Parathyroid adenoma (tissue), 2 donors: ENCODE measurements at regions not wholly inside any gene's neighbourhood (a gene's known extent, or its start where the extent isn't known, plus 50 kb on each side); places are given as distances from the start of the nearest gene placed in this dataset.

Source experiments
- H2AFZ ChIP-seq: fragments of 300-600 bp; sonication (generic); one replicate; pipeline ENCODE4 v1.7.0; 2017; ENCODE audit warnings: antibody characterized with exemption, mild to moderate bottlenecking
- H3K27ac ChIP-seq: fragments of 300-600 bp; sonication (generic); one replicate; pipeline ENCODE4 v1.7.0; 2017
- H3K27me3 ChIP-seq: fragments of 300-600 bp; sonication (generic); one replicate; pipeline ENCODE4 v1.7.0; 2017; ENCODE audit warnings: low read length; ENCODE audit not compliant: control insufficient read depth, insufficient read depth
- H3K36me3 ChIP-seq: fragments of 300-600 bp; sonication (generic); one replicate; pipeline ENCODE4 v1.7.0; 2017; ENCODE audit warnings: low read length; ENCODE audit not compliant: control insufficient read depth, insufficient read depth
- H3K4me1 ChIP-seq: fragments of 300-600 bp; sonication (generic); one replicate; pipeline ENCODE4 v1.7.0; 2017; ENCODE audit warnings: control low read depth
- H3K4me2 ChIP-seq: fragments of 300-600 bp; sonication (generic); one replicate; pipeline ENCODE4 v1.7.0; 2017; ENCODE audit warnings: low read length
- H3K4me3 ChIP-seq: fragments of 300-600 bp; sonication (generic); one replicate; pipeline ENCODE4 v1.7.0; 2017; ENCODE audit warnings: low read depth, low read length
- H3K79me2 ChIP-seq: fragments of 300-600 bp; sonication (generic); one replicate; pipeline ENCODE4 v1.7.0; 2017; ENCODE audit warnings: control low read depth
- H3K9ac ChIP-seq: fragments of 300-600 bp; sonication (generic); one replicate; pipeline ENCODE4 v1.7.0; 2017; ENCODE audit warnings: mild to moderate bottlenecking
- H3K9me3 ChIP-seq: fragments of 300-600 bp; sonication (generic); one replicate; pipeline ENCODE4 v1.7.0; 2017; ENCODE audit warnings: low read length; ENCODE audit not compliant: control insufficient read depth
- TF ChIP-seq, protein P1 (sequence below): fragments of 300-600 bp; sonication (generic); IDR thresholded peaks from one replicate; pipeline ENCODE4 v1.7.0; 2017; ENCODE audit warnings: antibody characterized with exemption, mild to moderate bottlenecking
- donor health status: primary hyperparathyroidism.

DNA sequence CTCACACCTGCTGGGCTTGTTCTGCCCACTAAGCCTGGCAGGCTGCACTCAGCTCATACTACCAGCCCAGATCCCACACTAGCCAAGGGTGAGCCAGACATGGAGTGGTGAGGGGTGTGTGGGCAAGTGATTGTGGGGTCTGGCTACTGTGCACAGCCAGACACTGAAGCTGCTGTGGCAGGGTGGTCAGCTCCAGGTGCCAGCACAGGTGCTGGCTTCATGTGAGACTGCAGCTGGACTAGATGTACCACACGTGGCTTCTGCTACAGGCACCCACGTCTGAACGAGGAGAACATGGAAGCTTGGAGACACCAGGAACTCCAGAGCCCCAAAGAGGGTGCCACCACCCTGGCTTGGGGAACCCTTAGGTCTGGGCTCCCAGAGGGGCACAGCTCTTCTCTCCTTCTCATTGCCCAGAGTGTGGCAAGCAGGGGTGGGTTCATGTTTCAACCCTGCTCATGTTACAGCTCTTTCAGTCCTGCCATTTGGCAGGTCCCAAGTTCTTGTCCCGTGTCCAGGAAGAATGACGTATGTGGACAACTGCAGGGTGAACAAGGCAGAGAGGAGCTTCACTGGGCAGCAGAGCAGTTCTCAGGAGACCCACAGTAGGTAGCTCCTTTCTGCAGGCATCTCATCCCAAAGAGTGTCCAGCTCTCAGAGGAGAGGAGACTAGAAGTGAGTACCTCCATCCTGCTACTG is 1624.2 kb upstream of the TMEFF2 start:
- Histone ChIP-seq H3K27me3 (no peaks in the 10 kb centered on the region), H3K79me2 (no peaks in the 10 kb centered on the region), H3K9me3 (no peaks in the 10 kb centered on the region), H3K36me3 (no peaks in the 10 kb centered on the region), H3K4me3 (no peak overlapping the region), H3K27ac (no peak overlapping the region), H2AFZ (no peak overlapping the region), H3K4me1 (no peaks in the 10 kb centered on the region), H3K9ac (no peak overlapping the region), H3K4me2 (no peak overlapping the region)
- TF ChIP-seq, protein P1, sequence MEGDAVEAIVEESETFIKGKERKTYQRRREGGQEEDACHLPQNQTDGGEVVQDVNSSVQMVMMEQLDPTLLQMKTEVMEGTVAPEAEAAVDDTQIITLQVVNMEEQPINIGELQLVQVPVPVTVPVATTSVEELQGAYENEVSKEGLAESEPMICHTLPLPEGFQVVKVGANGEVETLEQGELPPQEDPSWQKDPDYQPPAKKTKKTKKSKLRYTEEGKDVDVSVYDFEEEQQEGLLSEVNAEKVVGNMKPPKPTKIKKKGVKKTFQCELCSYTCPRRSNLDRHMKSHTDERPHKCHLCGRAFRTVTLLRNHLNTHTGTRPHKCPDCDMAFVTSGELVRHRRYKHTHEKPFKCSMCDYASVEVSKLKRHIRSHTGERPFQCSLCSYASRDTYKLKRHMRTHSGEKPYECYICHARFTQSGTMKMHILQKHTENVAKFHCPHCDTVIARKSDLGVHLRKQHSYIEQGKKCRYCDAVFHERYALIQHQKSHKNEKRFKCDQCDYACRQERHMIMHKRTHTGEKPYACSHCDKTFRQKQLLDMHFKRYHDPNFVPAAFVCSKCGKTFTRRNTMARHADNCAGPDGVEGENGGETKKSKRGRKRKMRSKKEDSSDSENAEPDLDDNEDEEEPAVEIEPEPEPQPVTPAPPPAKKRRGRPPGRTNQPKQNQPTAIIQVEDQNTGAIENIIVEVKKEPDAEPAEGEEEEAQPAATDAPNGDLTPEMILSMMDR, result no peak

DNA sequence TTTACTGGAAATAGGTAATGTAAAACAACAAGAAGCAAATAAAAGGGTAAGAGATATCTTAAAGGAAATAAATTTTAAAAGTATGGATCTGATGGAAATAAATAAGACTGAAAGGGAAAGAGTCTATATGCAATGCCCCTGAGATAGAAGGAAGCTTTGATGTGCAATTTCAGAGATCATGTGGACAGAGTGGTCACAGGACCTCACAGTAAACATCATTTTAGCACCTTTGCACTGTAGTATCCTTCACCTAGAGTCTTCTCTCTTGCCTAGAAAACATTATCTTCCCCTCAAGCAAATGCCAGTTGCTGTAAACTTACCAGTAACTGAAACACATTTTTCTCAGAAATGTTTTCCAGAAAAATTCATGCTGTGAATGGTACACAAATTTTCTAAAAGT is 1621.3 kb upstream of the TMEFF2 start:
- Histone ChIP-seq H3K27ac (no peak overlapping the region), H2AFZ (no peak overlapping the region), H3K4me2 (no peak overlapping the region), H3K9ac (no peak overlapping the region), H3K27me3 (no peaks in the 10 kb centered on the region), H3K4me1 (no peaks in the 10 kb centered on the region), H3K79me2 (no peaks in the 10 kb centered on the region), H3K36me3 (no peaks in the 10 kb centered on the region), H3K9me3 (no peaks in the 10 kb centered on the region), H3K4me3 (no peak overlapping the region)
- TF ChIP-seq, protein P1, result no peak

DNA sequence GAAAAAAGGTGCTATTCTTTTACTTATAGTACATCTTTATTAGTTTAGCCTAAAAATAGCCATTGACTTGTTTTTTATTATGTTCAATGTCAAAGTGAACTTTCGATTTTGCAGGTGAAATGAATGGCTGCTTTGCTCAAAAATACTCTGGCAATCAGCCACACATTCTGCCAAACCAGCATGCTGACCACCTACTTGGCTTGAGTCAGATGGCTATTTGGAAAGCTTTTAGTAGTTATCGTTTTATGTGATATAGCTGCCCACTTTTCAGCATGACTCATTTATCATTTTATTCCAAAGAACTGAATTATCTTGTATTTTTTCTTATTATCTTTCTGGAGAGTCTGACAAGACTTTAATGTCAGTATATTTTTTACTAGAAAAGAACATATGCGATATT is 1615.8 kb upstream of the TMEFF2 start:
- no peak overlapping the region for H3K4me3 ChIP-seq
- H3K4me2 ChIP-seq, result no peak overlapping the region
- no peak overlapping the region for H3K27ac ChIP-seq
- no peaks in the 10 kb centered on the region for H3K79me2 ChIP-seq
- no peak overlapping the region for H3K9ac ChIP-seq
- TF ChIP-seq, protein P1, result no peak
- H2AFZ ChIP-seq, result no peak overlapping the region
- H3K9me3 ChIP-seq, result no peaks in the 10 kb centered on the region
- no peaks in the 10 kb centered on the region for H3K4me1 ChIP-seq
- no peaks in the 10 kb centered on the region for H3K36me3 ChIP-seq
- H3K27me3 ChIP-seq, result no peaks in the 10 kb centered on the region

DNA sequence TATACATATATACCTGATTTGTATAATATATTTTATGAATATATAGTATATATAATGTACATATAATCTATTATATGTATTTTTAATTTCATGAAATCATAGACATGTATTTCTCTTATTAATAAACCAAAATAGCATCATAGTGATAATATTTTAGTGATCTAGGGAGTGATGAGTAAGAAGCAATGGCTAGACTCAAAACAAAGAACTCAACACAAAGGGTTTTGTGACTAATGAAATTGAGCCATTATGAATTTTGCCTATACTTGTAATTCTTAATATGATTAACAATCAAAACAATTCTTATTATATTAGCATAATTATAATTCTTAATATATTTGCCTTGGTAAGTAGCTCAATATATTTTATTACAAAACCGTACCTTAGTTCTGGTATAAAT is 1614.1 kb upstream of the TMEFF2 start:
- TF ChIP-seq, protein P1, result no peak
- H2AFZ ChIP-seq, result no peak overlapping the region
- H3K9me3 ChIP-seq, result no peaks in the 10 kb centered on the region
- H3K4me1 ChIP-seq, result no peaks in the 10 kb centered on the region
- H3K79me2 ChIP-seq, result no peaks in the 10 kb centered on the region
- no peak overlapping the region for H3K4me2 ChIP-seq
- no peak overlapping the region for H3K9ac ChIP-seq
- no peaks in the 10 kb centered on the region for H3K27me3 ChIP-seq
- no peak overlapping the region for H3K4me3 ChIP-seq
- no peaks in the 10 kb centered on the region for H3K36me3 ChIP-seq
- no peak overlapping the region for H3K27ac ChIP-seq

DNA sequence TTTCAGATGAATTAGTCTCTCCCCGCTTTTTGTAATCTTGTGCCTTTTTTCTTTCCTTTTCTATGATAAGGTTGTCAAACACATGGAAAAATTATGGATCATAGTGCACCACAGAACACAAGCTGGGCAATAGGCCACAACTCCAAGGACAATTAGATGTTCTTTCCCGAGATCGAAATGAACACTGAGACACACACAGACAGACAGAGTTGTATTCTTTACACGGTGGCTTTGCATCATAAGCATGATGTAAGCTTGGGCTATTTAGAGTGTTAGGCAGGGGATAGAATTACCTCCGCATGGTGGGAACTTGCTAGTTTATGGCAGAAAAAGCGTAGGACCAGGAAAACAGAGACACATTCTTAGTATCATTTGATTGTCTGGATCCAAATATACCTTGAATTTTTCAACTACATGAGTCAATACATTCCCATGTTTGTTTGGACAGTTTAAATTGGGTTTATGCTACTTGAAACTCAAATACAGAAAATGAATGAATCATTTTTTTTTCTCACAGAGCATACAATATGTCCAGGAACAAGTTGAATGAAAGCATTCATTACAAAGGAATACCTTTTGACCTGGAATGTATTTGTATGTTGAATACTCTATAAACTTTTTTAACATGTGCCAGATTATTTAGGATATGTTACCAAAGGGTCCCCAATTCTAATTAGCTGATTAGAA is 1611.5 kb upstream of the TMEFF2 start:
- Histone ChIP-seq H3K79me2 (no peaks in the 10 kb centered on the region), H2AFZ (no peak overlapping the region), H3K9ac (no peak overlapping the region), H3K9me3 (no peaks in the 10 kb centered on the region), H3K36me3 (no peaks in the 10 kb centered on the region), H3K4me3 (no peak overlapping the region), H3K4me2 (no peak overlapping the region), H3K4me1 (no peaks in the 10 kb centered on the region), H3K27me3 (no peaks in the 10 kb centered on the region), H3K27ac (no peak overlapping the region)
- TF ChIP-seq, protein P1, result no peak
